ENCODE measurements at regions not wholly inside any gene's neighbourhood (a gene's known extent, or its start where the extent isn't known, plus 50 kb on each side); places are given as distances from the start of the nearest gene placed in this dataset.

DNA sequence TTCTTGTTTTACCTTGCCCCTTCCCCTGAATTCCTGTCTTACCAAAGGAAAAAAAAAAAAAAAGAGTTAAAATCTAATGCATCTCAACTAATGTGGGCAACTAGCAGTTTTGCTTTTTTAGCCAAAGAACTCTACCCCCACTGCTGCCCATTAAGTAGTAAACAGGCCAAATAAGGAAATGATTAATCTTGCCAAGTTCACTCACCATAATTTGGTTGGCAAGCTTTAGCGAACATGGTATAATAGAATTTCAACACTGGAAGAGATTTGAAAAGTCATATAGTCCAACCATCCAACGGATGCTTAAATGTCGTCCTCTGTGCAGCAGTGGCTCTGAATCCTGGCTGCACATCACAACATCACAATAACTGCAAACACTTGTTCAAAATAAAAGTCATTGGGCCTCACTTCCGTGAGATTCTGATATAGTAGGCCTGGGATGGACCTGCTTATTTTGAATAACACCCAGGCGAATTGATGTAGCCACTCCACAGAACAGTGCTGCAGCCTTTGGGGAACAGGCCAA lies 142.0 kb upstream of the UBE2E1 start:
- no peak overlapping the region for H3K4me3 ChIP-seq (ENCODE audit: low read depth, low read length)
- TF ChIP-seq, protein P1, sequence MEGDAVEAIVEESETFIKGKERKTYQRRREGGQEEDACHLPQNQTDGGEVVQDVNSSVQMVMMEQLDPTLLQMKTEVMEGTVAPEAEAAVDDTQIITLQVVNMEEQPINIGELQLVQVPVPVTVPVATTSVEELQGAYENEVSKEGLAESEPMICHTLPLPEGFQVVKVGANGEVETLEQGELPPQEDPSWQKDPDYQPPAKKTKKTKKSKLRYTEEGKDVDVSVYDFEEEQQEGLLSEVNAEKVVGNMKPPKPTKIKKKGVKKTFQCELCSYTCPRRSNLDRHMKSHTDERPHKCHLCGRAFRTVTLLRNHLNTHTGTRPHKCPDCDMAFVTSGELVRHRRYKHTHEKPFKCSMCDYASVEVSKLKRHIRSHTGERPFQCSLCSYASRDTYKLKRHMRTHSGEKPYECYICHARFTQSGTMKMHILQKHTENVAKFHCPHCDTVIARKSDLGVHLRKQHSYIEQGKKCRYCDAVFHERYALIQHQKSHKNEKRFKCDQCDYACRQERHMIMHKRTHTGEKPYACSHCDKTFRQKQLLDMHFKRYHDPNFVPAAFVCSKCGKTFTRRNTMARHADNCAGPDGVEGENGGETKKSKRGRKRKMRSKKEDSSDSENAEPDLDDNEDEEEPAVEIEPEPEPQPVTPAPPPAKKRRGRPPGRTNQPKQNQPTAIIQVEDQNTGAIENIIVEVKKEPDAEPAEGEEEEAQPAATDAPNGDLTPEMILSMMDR (IDR thresholded peaks at IDR 0.05; ENCODE audit: control insufficient read depth, extremely low read depth, insufficient read depth): no peak
- peak; percentile 35 for DNase-seq (ENCODE audit: low read depth)

DNA sequence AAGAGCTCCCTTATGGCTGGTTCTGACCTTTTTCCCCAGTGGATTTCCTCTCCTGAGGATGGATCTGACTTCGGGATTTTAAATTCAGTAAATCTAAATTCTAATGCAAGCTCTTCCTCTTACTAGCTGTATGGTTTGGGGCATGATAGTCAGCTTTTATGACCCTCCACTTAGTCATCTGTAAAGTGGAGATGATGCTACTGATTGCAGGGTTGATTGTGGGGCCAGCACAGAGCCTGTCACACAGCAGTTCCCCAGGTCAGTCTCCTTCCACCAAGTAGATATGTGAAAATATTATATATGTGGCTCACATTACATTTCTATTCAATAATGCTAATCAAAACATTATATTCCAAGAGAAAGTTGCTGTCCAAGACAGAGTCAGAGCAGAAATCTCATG lies 141.3 kb upstream of the UBE2E1 start:
- TF ChIP-seq, protein P1 (IDR thresholded peaks at IDR 0.05; ENCODE audit: control insufficient read depth, extremely low read depth, insufficient read depth): no peak
- no peak overlapping the region for H3K4me3 ChIP-seq (ENCODE audit: low read depth, low read length)
- DNase-seq (ENCODE audit: low read depth): no peak

DNA sequence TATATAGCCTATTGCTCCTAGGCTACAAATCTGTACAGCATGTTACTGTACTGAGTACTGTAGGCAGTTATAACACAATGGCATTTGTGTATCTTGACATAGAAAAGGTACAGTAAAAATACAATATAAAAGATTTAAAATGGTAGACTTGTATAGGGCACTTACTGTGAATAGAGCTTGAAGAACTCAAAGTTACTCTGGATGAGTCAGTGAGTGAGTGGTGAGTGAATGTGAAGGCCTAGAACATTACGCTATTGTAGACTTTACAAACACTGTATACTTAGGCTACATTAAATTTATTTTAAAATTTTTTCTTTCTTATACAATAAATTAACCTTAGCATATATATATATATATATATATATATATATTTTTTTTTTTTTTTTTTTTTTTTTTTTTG lies 140.0 kb upstream of the UBE2E1 start:
- H3K4me3 ChIP-seq (ENCODE audit: low read depth, low read length): no peak overlapping the region
- TF ChIP-seq, protein P1 (IDR thresholded peaks at IDR 0.05; ENCODE audit: control insufficient read depth, extremely low read depth, insufficient read depth): no peak
- DNase-seq (ENCODE audit: low read depth): no peak

DNA sequence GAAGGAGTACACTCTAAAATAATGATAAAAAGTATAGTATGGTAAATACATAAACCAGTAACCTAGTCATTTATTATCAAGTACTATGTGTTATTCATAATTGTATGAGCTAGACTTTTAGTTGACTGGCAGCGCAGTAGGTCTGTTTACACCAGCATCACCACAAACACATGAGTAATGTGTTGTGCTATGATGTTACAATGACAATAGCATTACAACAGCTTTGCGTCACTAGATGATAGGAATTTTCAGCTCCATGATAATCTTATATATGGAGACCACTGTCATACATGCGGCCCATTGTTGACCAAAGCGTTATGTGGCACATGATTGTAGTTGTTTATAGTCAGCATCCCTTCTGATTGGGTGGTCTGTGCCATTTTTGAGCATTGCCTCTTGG lies 138.9 kb upstream of the UBE2E1 start:
- no peak for DNase-seq (ENCODE audit: low read depth)
- TF ChIP-seq, protein P1 (IDR thresholded peaks at IDR 0.05; ENCODE audit: control insufficient read depth, extremely low read depth, insufficient read depth): no peak
- no peak overlapping the region for H3K4me3 ChIP-seq (ENCODE audit: low read depth, low read length)

DNA sequence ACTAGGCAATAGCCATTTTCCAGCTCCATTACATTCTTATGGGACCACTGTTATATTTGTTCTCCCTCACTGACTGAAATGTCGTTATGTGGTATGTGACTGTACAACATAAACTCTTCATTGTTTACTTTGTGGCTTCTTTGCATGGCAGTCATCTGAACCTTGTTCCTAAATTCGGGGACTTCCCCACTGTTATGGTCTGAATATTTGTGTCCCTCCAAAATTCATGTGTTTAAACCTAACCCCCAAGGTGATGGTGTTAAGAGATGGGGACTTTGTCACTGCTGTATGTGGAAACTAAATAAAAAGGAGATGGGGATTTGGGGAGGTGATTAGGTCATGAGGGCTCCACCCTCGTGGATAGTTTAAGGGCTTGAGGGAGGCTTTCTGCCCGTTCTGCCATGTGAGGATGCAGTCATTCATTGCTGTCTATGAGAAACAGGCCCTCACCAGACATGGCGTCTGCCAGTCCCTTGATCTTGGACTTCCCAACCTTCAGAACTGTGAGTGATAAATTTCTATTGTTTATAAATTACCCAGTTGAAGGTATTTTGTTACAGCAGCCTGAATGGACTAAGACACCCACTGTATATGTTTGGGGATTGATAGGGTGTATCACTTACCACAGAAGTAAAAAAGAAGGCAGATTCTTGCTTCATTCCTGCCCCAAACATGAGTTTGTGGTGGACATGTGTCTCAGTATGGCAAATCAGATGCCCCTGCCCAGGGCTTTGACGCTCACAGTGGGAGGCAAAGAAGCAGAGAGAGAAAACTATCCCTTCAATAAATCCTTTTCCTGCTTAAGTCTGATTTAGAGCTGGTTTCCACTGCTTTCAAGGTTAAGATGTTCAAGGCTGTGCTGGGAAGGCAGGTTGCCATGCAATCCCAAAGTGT lies 138.0 kb upstream of the UBE2E1 start:
- no peak for DNase-seq (ENCODE audit: low read depth)
- H3K4me3 ChIP-seq (ENCODE audit: low read depth, low read length): no peak overlapping the region
- TF ChIP-seq, protein P1 (IDR thresholded peaks at IDR 0.05; ENCODE audit: control insufficient read depth, extremely low read depth, insufficient read depth): no peak

DNA sequence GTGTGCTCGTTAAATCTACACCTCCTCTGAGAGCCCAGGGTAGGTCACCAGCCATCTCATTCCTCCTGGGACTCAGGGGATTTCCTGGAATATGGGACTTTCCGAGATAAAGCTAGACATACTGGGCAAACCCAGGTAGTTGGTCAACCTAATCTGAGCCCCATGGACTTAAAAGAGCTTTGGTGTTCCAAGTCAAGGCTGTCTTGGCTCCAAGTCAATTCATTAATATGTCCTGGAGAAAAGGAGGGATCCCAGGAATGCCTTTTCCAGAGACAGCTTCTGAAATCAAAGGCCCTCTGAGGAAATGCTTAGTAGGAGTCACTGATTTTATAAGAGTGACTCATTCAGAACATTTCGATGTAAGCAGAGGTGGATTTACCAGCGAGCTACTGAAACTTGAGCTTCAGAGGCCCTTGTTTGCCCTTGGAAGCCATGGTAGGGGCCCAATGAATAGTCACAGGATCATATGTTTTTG lies 137.3 kb upstream of the UBE2E1 start:
- H3K4me3 ChIP-seq (ENCODE audit: low read depth, low read length): no peak overlapping the region
- DNase-seq (ENCODE audit: low read depth): no peak
- TF ChIP-seq, protein P1 (IDR thresholded peaks at IDR 0.05; ENCODE audit: control insufficient read depth, extremely low read depth, insufficient read depth): no peak

All from LNCaP clone FGC (cell line).